HPDE6-E6E7 (cell line): ENCODE measurements at regions not wholly inside any gene's neighbourhood (a gene's known extent, or its start where the extent isn't known, plus 50 kb on each side); places are given as distances from the start of the nearest gene placed in this dataset.

ENCODE experiments used
- DNase-seq: peaks from one replicate; pipeline ENCODE4 v3.0.0; 2011; ENCODE audit warnings: missing footprints; ENCODE audit errors: extremely low spot score

GRCh38 chr10:44814929-44815328 is 96.2 kb upstream of the TMEM72 start:
- no peak for DNase-seq

- no peak for DNase-seq
Measured at GRCh38 chr10:44818041-44818649, 93.0 kb upstream of the TMEM72 start.

GRCh38 chr10:44818701-44819127 is 92.4 kb upstream of the TMEM72 start:
- no peak for DNase-seq

- no peak for DNase-seq
Measured at GRCh38 chr10:44820094-44820493, 91.0 kb upstream of the TMEM72 start.

- no peak for DNase-seq
Measured at GRCh38 chr10:44821290-44821689, 89.8 kb upstream of the TMEM72 start.

- no peak for DNase-seq
Measured at GRCh38 chr10:44822349-44822748, 88.8 kb upstream of the TMEM72 start.

- DNase-seq = no peak
Measured at GRCh38 chr10:44822966-44823365, 88.2 kb upstream of the TMEM72 start.

GRCh38 chr10:44824607-44825006 is 86.5 kb upstream of the TMEM72 start:
- no peak for DNase-seq

GRCh38 chr10:44827431-44828006 is 83.6 kb upstream of the TMEM72 start:
- no peak for DNase-seq

GRCh38 chr10:44828508-44829142 is 82.5 kb upstream of the TMEM72 start:
- no peak for DNase-seq

GRCh38 chr10:44829426-44829825 is 81.7 kb upstream of the TMEM72 start:
- DNase-seq = no peak

GRCh38 chr10:44830022-44830421 is 81.1 kb upstream of the TMEM72 start:
- DNase-seq = no peak

- DNase-seq = no peak
Measured at GRCh38 chr10:44831581-44831980, 79.6 kb upstream of the TMEM72 start.

- DNase-seq = no peak
Measured at GRCh38 chr10:44832595-44833390, 78.3 kb upstream of the TMEM72 start.

- no peak for DNase-seq
Measured at GRCh38 chr10:44834131-44834530, 77.0 kb upstream of the TMEM72 start.

- no peak for DNase-seq
Measured at GRCh38 chr10:44835300-44835699, 75.8 kb upstream of the TMEM72 start.

GRCh38 chr10:44843484-44843883 is 67.7 kb upstream of the TMEM72 start:
- no peak for DNase-seq

GRCh38 chr10:44845361-44846175 is 65.6 kb upstream of the TMEM72 start:
- no peak for DNase-seq

- no peak for DNase-seq
Measured at GRCh38 chr10:44847110-44847509, 64.0 kb upstream of the TMEM72 start.

GRCh38 chr10:44848211-44848610 is 62.9 kb upstream of the TMEM72 start:
- no peak for DNase-seq

GRCh38 chr10:44849936-44850335 is 61.2 kb upstream of the TMEM72 start:
- no peak for DNase-seq
